NCI-H2227 (cell line): ENCODE measurements at regions not wholly inside any gene's neighbourhood (a gene's known extent, or its start where the extent isn't known, plus 50 kb on each side); places are given as distances from the start of the nearest gene placed in this dataset.
"Not testable (repeated sequence)": the region's sequence is repeated elsewhere in the genome, so short reads cannot be mapped to it uniquely, and the experiment has no call there.

Source experiments
- DNase-seq: peaks from one replicate; lab custom pipeline; 2025; ENCODE audit not compliant: unreplicated experiment; lab: John Stamatoyannopoulos, UW

GRCh38 chr9:29044959-29045358 lies 1471.7 kb upstream of the C9orf72 start:
- DNase-seq, result no peak

GRCh38 chr9:29060041-29060440 lies 1486.8 kb upstream of the C9orf72 start:
- DNase-seq, result no peak

- DNase-seq, result no peak
Measured at GRCh38 chr9:29062446-29062845, 1489.2 kb upstream of the C9orf72 start.

- DNase-seq, result no peak
Measured at GRCh38 chr9:29063031-29063430, 1489.8 kb upstream of the C9orf72 start.

GRCh38 chr9:29066141-29066640 lies 1492.9 kb upstream of the C9orf72 start:
- DNase-seq, result no peak

GRCh38 chr9:29068461-29068860 lies 1495.2 kb upstream of the C9orf72 start:
- no peak for DNase-seq

GRCh38 chr9:29069376-29069775 lies 1496.1 kb upstream of the C9orf72 start:
- no peak for DNase-seq

GRCh38 chr9:29078063-29078666 lies 1504.9 kb upstream of the C9orf72 start:
- DNase-seq, result no peak

GRCh38 chr9:29100762-29101161 lies 1527.5 kb upstream of the C9orf72 start:
- DNase-seq, result no peak

- not testable (repeated sequence) for DNase-seq
Measured at GRCh38 chr9:29104166-29104565, 1530.9 kb upstream of the C9orf72 start.

- no peak for DNase-seq
Measured at GRCh38 chr9:29118555-29118954, 1545.3 kb upstream of the C9orf72 start.

- DNase-seq, result no peak
Measured at GRCh38 chr9:29126783-29127182, 1553.5 kb upstream of the C9orf72 start.

GRCh38 chr9:29129763-29130162 lies 1556.5 kb upstream of the C9orf72 start:
- DNase-seq, result no peak

- no peak for DNase-seq
Measured at GRCh38 chr9:29144476-29144875, 1571.2 kb upstream of the C9orf72 start.

- no peak for DNase-seq
Measured at GRCh38 chr9:29150606-29151005, 1577.3 kb upstream of the C9orf72 start.

GRCh38 chr9:29160763-29161353 lies 1587.6 kb upstream of the C9orf72 start:
- no peak for DNase-seq

- DNase-seq, result no peak
Measured at GRCh38 chr9:29174136-29174535, 1600.9 kb upstream of the C9orf72 start.

- DNase-seq, result no peak
Measured at GRCh38 chr9:29176231-29176630, 1603.0 kb upstream of the C9orf72 start.

- DNase-seq, result no peak
Measured at GRCh38 chr9:29176786-29177185, 1603.5 kb upstream of the C9orf72 start.

GRCh38 chr9:29183971-29184370 lies 1610.7 kb upstream of the C9orf72 start:
- DNase-seq, result no peak

GRCh38 chr9:29188771-29189170 lies 1615.5 kb upstream of the C9orf72 start:
- not testable (repeated sequence) for DNase-seq

GRCh38 chr9:29189221-29189620 lies 1615.9 kb upstream of the C9orf72 start:
- not testable (repeated sequence) for DNase-seq

GRCh38 chr9:29198861-29199260 lies 1625.6 kb upstream of the C9orf72 start:
- DNase-seq, result no peak
